ENCODE measurements at regions not wholly inside any gene's neighbourhood (a gene's known extent, or its start where the extent isn't known, plus 50 kb on each side); places are given as distances from the start of the nearest gene placed in this dataset.
"Not testable (repeated sequence)": the region's sequence is repeated elsewhere in the genome, so short reads cannot be mapped to it uniquely, and the experiment has no call there.

GRCh38 chr9:118692613-118693012 lies 676.6 kb downstream of the BRINP1 start (continued):
- no peak for TF ChIP-seq PRDM15 (CRISPR knock-in tag; IDR thresholded peaks at IDR 0.05)
- no peak for TF ChIP-seq SMAD4 (CRISPR knock-in tag; IDR thresholded peaks at IDR 0.05)
- TF ChIP-seq HMGA2 (CRISPR knock-in tag; IDR thresholded peaks at IDR 0.05): no peak
- no peak for TF ChIP-seq GTF2I (CRISPR knock-in tag; conservative IDR thresholded peaks at IDR 0.05)
- TF ChIP-seq ZNF219 (CRISPR knock-in tag; IDR thresholded peaks at IDR 0.05; ENCODE audit: borderline replicate concordance): no peak

- H3K4me1 Mint-ChIP-seq: peaks cover 5% of the 10 kb centered on the region; the same call in 1 of the 2 replicates
- no peak overlapping the region for H3K27ac Mint-ChIP-seq
- TF ChIP-seq RELA (CRISPR knock-in tag; IDR thresholded peaks at IDR 0.05; ENCODE audit: borderline replicate concordance) (no peak), CBFB (CRISPR knock-in tag; IDR thresholded peaks at IDR 0.05; ENCODE audit: low read depth) (no peak), ZNF232 (CRISPR knock-in tag; IDR thresholded peaks at IDR 0.05) (no peak), SP1 (CRISPR knock-in tag; conservative IDR thresholded peaks at IDR 0.05) (no peak), ESRRA (CRISPR knock-in tag; IDR thresholded peaks at IDR 0.05; ENCODE audit: borderline replicate concordance) (no peak), FOXP1 (CRISPR knock-in tag; IDR thresholded peaks at IDR 0.05; ENCODE audit: borderline replicate concordance) (no peak), ZNF671 (CRISPR knock-in tag; IDR thresholded peaks at IDR 0.05) (no peak), HMGXB4 (CRISPR knock-in tag; IDR thresholded peaks at IDR 0.05) (no peak), CREM (CRISPR knock-in tag; IDR thresholded peaks at IDR 0.05) (no peak), CREB1 (CRISPR knock-in tag; IDR thresholded peaks at IDR 0.05) (no peak), NFYB (CRISPR knock-in tag; conservative IDR thresholded peaks at IDR 0.05; ENCODE audit: low read depth) (no peak), ETV6 (CRISPR knock-in tag; IDR thresholded peaks at IDR 0.05) (no peak), IRF2 (CRISPR knock-in tag; IDR thresholded peaks at IDR 0.05; ENCODE audit: borderline replicate concordance, low read depth) (no peak), IRF1 (CRISPR knock-in tag; IDR thresholded peaks at IDR 0.05) (no peak), ZNF219 (CRISPR knock-in tag; IDR thresholded peaks at IDR 0.05; ENCODE audit: borderline replicate concordance) (no peak), PRDM15 (CRISPR knock-in tag; IDR thresholded peaks at IDR 0.05) (no peak), ZBTB21 (CRISPR knock-in tag; IDR thresholded peaks at IDR 0.05; ENCODE audit: borderline replicate concordance) (no peak)
- ChIA-PET POLR2A (no interaction called here), CTCF (no interaction called here)
- H3K9me3 Mint-ChIP-seq: peaks cover 5% of the 10 kb centered on the region; the same call in 1 of the 2 replicates
- ATAC-seq: no peak
- no peak for DNase-seq (ENCODE audit: low spot score)
- no peaks in the 10 kb centered on the region for H3K27me3 Mint-ChIP-seq (ENCODE audit: low read depth)
- H3K4me3 Mint-ChIP-seq: no peak overlapping the region
- no peaks in the 10 kb centered on the region for H3K36me3 Mint-ChIP-seq
Observed at GRCh38 chr9:118693645-118694044, 675.6 kb downstream of the BRINP1 start.

- H3K36me3 Mint-ChIP-seq; H3K9me3 Mint-ChIP-seq; ATAC-seq; H3K4me3 Mint-ChIP-seq; DNase-seq (ENCODE audit: low spot score); H3K27ac Mint-ChIP-seq; POLR2A ChIA-PET; H3K27me3 Mint-ChIP-seq (ENCODE audit: low read depth); CTCF ChIA-PET; H3K4me1 Mint-ChIP-seq: not testable (repeated sequence)
Observed at GRCh38 chr9:118695249-118695648, 674.0 kb downstream of the BRINP1 start.

Data from WTC11 (cell line).